HG03520 (cell line): ENCODE measurements at regions not wholly inside any gene's neighbourhood (a gene's known extent, or its start where the extent isn't known, plus 50 kb on each side); places are given as distances from the start of the nearest gene placed in this dataset.
A peak's percentile ranks its signal among the peaks of the same experiment; 100 is the strongest.
"Not testable (repeated sequence)": the region's sequence is repeated elsewhere in the genome, so short reads cannot be mapped to it uniquely, and the experiment has no call there.

Source experiments
- ATAC-seq: cut with Tn5 transposase; IDR thresholded peaks from one replicate; pipeline ENCODE4 v1.9.1; 2021; ENCODE audit warnings: mild to moderate bottlenecking, moderate library complexity; ENCODE audit not compliant: unreplicated experiment

DNA sequence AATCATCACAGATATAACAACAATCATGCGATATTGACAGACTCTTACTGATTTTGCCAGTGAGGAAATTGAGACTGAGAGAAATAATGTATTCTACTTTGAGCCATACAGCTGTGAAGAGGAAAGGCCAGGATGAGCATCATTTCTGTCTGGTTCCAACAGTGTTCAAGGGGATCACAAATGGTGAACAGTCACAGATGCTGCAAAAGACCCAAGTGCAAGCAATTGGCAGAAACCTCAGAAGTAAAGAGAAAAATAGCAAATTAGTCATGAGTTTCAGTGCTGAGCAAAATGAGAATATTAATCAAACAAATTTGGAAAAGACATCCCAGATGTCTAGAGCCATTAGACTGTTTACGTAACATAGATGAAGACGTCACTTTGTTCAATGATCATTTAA is 114.1 kb downstream of the RAB38 start:
- ATAC-seq, result no peak

- no peak for ATAC-seq
These were observed 115.9 kb downstream of the RAB38 start for GRCh38 chr11:88059326-88059725.

GRCh38 chr11:88051396-88051795 is 123.8 kb downstream of the RAB38 start:
- no peak for ATAC-seq

DNA sequence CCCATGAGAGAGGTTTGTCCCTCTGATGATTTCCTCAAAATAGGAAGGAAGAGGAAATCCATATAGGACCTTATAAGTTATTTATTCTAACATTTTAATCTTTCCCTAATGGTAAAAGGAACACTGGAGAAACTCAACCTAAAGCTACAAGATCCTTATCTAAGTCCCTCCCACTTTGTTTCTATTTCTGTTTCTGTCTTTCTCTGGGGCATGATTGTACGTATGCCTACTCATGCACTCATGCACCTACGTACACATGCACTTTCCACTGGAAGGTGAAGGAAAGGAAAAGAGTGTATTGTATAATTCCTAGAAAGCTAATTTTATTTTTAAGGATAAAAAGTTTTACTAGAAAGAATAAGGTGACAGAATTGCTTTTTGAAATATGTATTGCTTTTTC is 125.0 kb downstream of the RAB38 start:
- ATAC-seq, result no peak

DNA sequence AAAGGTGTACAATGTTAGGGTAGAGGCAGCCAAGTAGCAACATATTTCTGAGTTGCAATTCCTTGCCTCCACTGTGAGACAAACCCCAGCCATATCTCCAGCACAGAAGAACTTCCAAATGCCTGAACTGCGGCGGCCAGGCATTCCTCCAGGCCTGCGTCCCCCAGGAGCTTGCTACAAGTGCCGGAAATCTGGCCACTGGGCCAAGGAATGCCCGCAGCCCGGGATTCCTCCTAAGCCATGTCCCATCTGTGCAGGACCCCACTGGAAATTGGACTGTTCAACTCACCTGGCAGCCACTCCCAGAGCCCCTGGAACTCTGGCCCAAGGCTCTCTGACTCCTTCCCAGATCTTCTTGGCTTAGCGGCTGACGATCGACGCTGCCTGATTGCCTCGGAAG is 130.0 kb downstream of the RAB38 start:
- ATAC-seq, result not testable (repeated sequence)

DNA sequence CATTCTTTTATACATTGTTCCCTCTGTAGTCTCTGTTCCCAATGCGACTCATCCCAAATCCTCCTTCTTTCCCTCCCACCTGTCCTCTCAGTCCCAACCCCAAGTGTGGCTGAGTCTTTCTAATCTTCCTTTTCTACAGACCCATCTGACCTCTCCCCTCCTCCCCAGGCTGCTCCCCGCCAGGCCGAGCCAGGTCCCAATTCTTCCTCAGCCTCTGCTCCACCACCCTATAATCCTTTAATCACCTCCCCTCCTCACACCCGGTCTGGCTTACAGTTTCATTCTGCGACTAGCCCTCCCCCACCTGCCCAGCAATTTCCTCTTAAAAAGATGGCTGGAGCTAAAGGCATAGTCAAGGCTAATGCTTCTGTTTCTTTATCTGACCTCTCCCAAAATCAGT is 130.6 kb downstream of the RAB38 start:
- ATAC-seq, result not testable (repeated sequence)

GRCh38 chr11:88043149-88043548 is 132.1 kb downstream of the RAB38 start:
- ATAC-seq, result no peak

DNA sequence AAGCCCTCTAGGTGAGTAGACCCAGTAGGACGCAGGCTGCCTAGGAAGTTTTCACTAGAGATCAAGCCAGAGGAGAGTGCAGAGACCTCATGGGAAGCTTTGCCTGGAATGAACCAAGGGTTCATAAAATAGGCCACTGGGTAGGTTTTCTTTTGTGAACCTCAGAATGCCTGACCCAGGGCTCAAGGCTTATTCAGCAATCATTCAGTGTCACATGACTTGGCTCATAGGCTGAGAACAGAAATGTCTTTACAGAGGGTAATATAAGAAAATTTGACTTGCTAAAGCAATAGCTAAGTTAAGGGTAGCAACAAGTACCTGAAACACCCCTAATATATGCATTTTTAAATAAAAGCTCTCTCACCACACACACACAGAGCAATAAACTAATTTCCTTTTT is 132.6 kb downstream of the RAB38 start:
- no peak for ATAC-seq

GRCh38 chr11:88042238-88042637 is 133.0 kb downstream of the RAB38 start:
- no peak for ATAC-seq

- no peak for ATAC-seq
These were observed 133.6 kb downstream of the RAB38 start for GRCh38 chr11:88041679-88042078.

DNA sequence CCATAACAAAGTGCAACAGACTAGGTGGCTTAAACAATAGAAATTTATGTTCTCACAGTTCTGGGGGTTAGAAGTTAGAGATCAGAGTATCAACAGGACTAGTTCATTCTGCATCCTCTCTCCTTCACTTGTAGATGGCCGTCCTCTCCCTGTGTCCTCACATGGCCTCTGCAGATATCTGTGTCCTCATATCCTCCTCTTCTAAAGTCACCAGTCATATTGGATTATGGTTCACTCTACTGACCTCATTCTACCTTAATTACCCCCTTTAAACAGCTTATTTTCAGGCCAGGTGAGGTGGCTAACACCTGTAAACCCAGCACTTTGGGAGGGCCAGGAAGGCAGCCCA is 135.1 kb downstream of the RAB38 start:
- ATAC-seq, result no peak

- no peak for ATAC-seq
These were observed 135.6 kb downstream of the RAB38 start for GRCh38 chr11:88039476-88040147.

DNA sequence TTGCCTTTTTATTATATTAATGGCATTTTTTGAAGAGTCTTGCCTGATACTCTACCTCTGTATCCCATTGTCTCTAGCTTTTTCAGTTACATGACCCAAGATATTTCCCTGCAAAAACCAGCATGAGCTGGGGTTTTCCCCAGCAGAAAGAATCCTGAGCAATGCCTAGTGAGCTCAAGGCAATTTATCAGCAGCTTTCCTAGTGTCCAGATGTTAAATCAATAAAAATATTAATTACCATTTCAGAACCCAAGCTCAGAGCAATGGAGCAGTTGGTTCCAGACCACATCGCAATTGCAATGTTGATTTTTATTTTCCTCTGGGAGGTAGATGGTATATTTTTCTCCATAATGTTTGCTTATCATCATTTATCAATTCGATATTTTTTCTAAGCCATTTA is 137.2 kb downstream of the RAB38 start:
- no peak for ATAC-seq

GRCh38 chr11:88036701-88037100 is 138.5 kb downstream of the RAB38 start:
- no peak for ATAC-seq

GRCh38 chr11:88035271-88035670 is 140.0 kb downstream of the RAB38 start:
- ATAC-seq, result no peak

DNA sequence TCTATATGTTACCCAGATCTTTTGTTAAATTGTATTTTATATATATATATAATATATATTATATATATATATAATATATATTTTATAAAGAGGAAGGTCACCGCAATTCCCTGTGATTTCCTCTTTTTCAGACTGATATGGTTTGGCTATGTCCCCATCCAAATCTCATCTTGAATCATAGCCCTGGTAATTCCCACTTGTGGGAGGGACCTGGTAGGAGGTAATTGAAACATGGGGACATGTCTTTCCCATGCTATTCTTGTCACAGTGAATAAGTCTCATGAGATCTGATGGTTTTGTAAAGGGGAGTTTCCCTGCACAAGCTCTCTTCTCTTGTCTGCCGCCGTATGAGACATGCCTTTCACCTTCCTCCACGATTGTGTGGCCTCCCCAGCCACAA is 157.6 kb downstream of the RAB38 start:
- ATAC-seq, result no peak

- peak; percentile 84 for ATAC-seq
These were observed 158.7 kb downstream of the RAB38 start for GRCh38 chr11:88016392-88017170.

GRCh38 chr11:88015170-88015569 is 160.1 kb downstream of the RAB38 start:
- ATAC-seq, result no peak

DNA sequence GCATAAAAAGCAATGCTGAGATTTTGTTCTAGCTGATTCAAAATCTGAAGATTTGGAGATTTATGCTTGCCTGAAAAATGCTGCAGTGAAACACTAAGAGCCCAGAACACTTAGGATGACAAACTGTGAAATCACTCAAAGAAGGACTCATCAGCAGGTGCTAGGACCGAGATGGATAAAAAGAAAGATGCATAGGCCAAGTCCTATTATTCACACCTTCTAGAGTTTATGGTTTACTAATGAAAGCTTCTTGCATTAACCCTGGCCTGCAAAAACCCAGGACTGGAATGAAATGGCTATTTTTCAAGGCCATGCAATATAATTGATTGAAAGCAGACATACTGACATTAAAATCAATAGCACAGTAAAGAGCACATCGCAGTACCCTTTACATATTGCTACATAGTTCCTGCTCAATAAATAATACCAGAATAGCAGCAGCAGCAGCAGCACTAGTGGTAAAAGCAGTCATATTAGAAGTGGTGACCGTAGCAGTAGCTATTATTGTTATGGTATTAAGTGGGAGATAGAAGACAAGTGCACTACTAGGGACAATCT is 161.7 kb downstream of the RAB38 start:
- ATAC-seq, result no peak

DNA sequence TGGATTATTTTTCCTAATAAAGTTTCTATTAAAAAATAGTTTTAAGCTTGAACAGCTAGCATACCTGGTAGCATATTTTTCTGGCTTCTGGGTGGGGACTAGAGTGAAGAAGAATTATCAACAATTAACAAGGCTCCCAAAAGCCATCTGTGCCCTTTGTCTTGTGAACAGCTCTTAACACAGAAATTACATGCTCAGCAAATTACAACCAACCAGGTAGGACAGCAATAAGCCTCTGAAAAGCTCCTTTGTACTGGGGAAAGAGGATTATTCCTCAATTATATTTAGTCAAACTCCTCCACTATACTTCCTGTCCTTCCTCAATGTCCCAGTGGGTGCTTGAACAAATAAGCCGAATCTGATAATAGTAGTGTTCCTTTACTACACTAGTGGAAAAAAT is 162.8 kb downstream of the RAB38 start:
- ATAC-seq, result no peak

DNA sequence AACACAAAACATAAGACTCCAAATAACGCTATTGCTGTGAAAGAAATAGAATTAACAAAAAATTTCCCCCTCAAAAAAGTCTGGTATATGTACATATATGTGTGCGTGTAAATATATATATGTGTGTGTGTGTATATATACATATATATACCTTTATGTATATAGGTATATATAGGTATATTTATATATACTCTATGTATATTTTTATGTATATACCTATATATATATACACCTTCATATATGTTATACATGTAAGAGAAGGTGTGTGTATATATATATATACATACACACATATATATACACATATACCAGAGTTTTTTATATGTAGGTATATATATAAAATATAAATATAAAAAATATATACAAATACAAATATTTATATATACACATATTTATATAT is 199.2 kb downstream of the RAB38 start:
- ATAC-seq, result no peak

DNA sequence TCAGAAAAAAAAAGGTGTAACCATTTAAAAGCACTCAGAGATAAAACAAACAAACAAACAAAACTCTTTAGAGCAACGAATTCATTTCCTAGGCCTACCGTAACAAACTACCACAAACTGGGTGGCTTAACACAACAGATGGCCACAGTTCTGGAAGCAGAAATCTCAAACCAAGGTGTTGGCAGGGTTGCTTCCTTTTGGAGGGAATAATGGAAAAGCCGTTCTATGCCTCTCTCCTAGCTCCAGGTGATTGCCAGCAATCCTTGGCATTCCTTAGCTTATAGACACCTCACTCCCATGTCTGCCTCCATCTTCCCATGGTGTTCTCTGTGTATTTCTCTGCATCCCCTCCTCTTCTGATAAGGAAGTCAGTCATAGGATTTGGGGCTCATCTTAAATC is 200.4 kb downstream of the RAB38 start:
- no peak for ATAC-seq
